WTC11 (cell line): ENCODE measurements at regions not wholly inside any gene's neighbourhood (a gene's known extent, or its start where the extent isn't known, plus 50 kb on each side); places are given as distances from the start of the nearest gene placed in this dataset.

Source experiments
- ATAC-seq: fragments of 200-7000 bp; cut with Tn5 transposase; 2 replicates; pipeline ENCODE4 v1.10.0; 2021; ENCODE audit warnings: mild to moderate bottlenecking, moderate library complexity
- CTCF ChIA-PET: fragments of 300-600 bp; sonication (Branson Sonifier 250); formaldehyde crosslinking; loops from one replicate; lab custom pipeline; 2021; ENCODE audit warnings: antibody characterized with exemption; lab: Charles Lee
- POLR2A ChIA-PET: fragments of 350-600 bp; sonication (Branson Sonifier 250); formaldehyde crosslinking; loops from one replicate; lab custom pipeline; 2021; ENCODE audit warnings: antibody characterized with exemption; lab: Charles Lee
- DNase-seq: peaks from one replicate; pipeline ENCODE4 v3.0.0; 2021; ENCODE audit warnings: low spot score
- H3K27ac Mint-ChIP-seq: 2 replicates; pipeline ENCODE4 v1.8.0; 2021; ENCODE audit warnings: mixed read lengths
- H3K27me3 Mint-ChIP-seq: 2 replicates; pipeline ENCODE4 v1.8.0; 2021; ENCODE audit warnings: low read depth, mild to moderate bottlenecking, moderate library complexity, mixed read lengths
- H3K36me3 Mint-ChIP-seq: 2 replicates; pipeline ENCODE4 v1.8.0; 2021; ENCODE audit warnings: mixed read lengths
- H3K4me1 Mint-ChIP-seq: 2 replicates; pipeline ENCODE4 v1.8.0; 2022; ENCODE audit warnings: mixed read lengths
- H3K4me3 Mint-ChIP-seq: 2 replicates; pipeline ENCODE4 v1.8.0; 2021; ENCODE audit warnings: mild to moderate bottlenecking, moderate library complexity, mixed read lengths
- H3K9me3 Mint-ChIP-seq: 2 replicates; pipeline ENCODE4 v1.8.0; 2021; ENCODE audit warnings: mixed read lengths
- AFF4 ChIP-seq: sonication (generic); formaldehyde crosslinking; IDR thresholded peaks from 2 replicates; pipeline ENCODE4 v1.8.1; 2023; ENCODE audit warnings: mild to moderate bottlenecking, missing genetic modification reagents, borderline replicate concordance
- ATF1 ChIP-seq: sonication (generic); formaldehyde crosslinking; IDR thresholded peaks from 2 replicates; pipeline ENCODE4 v1.8.1; 2023; ENCODE audit warnings: mild to moderate bottlenecking, moderate library complexity, missing genetic modification reagents
- ELF4 ChIP-seq: sonication (generic); formaldehyde crosslinking; IDR thresholded peaks from 2 replicates; pipeline ENCODE4 v1.8.1; 2022; ENCODE audit warnings: low read depth, mild to moderate bottlenecking, moderate library complexity, missing genetic modification reagents
- ESRRA ChIP-seq: sonication (generic); formaldehyde crosslinking; IDR thresholded peaks from 2 replicates; pipeline ENCODE4 v1.8.1; 2022; ENCODE audit warnings: mild to moderate bottlenecking, missing genetic modification reagents, borderline replicate concordance
- GABPB1 ChIP-seq: sonication (generic); formaldehyde crosslinking; IDR thresholded peaks from 2 replicates; pipeline ENCODE4 v1.8.1; 2023; ENCODE audit warnings: mild to moderate bottlenecking, missing genetic modification reagents
- GRHL2 ChIP-seq: fragments of 250-450 bp; sonication (Bioruptor Pico); IDR thresholded peaks from 2 replicates; pipeline ENCODE4 v1.8.0; 2022; ENCODE audit warnings: mild to moderate bottlenecking, moderate library complexity; ENCODE audit not compliant: insufficient replicate concordance, severe bottlenecking
- HMGA2 ChIP-seq: fragments of 250-450 bp; sonication (Bioruptor Pico); IDR thresholded peaks from 2 replicates; pipeline ENCODE4 v1.4.0; 2021; ENCODE audit warnings: mild to moderate bottlenecking, moderate library complexity
- NR2C2 ChIP-seq: sonication (generic); formaldehyde crosslinking; IDR thresholded peaks from 2 replicates; pipeline ENCODE4 v1.8.0; 2022; ENCODE audit warnings: mild to moderate bottlenecking, missing genetic modification reagents
- NR3C1 ChIP-seq: sonication (generic); formaldehyde crosslinking; conservative IDR thresholded peaks from 2 replicates; pipeline ENCODE4 v1.8.1; 2023; ENCODE audit warnings: low read depth, mild to moderate bottlenecking, missing genetic modification reagents
- OVOL2 ChIP-seq: fragments of 250-450 bp; sonication (Bioruptor Pico); IDR thresholded peaks from 2 replicates; pipeline ENCODE4 v1.9.0; 2021; ENCODE audit warnings: mild to moderate bottlenecking, borderline replicate concordance
- RORB ChIP-seq: fragments of 250-450 bp; sonication (Bioruptor Pico); IDR thresholded peaks from 2 replicates; pipeline ENCODE4 v1.9.0; 2021; ENCODE audit warnings: mild to moderate bottlenecking
- SOX15 ChIP-seq: fragments of 250-450 bp; sonication (Bioruptor Pico); IDR thresholded peaks from 2 replicates; pipeline ENCODE4 v1.9.0; 2021; ENCODE audit warnings: mild to moderate bottlenecking
- TEAD4 ChIP-seq: sonication (generic); formaldehyde crosslinking; IDR thresholded peaks from 2 replicates; pipeline ENCODE4 v1.8.0; 2022; ENCODE audit warnings: mild to moderate bottlenecking, missing genetic modification reagents
- TP53 ChIP-seq: sonication (generic); formaldehyde crosslinking; IDR thresholded peaks from 2 replicates; pipeline ENCODE4 v1.8.1; 2023; ENCODE audit warnings: mild to moderate bottlenecking, missing genetic modification reagents
- ZBTB43 ChIP-seq: sonication (generic); formaldehyde crosslinking; IDR thresholded peaks from 2 replicates; pipeline ENCODE4 v1.8.1; 2023; ENCODE audit warnings: mild to moderate bottlenecking, missing genetic modification reagents
- ZNF317 ChIP-seq: sonication (generic); formaldehyde crosslinking; IDR thresholded peaks from 2 replicates; pipeline ENCODE4 v1.8.1; 2023; ENCODE audit warnings: low read depth, mild to moderate bottlenecking, moderate library complexity, missing genetic modification reagents, borderline replicate concordance
- ZNF416 ChIP-seq: fragments of 250-450 bp; sonication (Bioruptor Pico); IDR thresholded peaks from 2 replicates; pipeline ENCODE4 v1.9.0; 2021; ENCODE audit warnings: mild to moderate bottlenecking, inconsistent platforms
- ZNF423 ChIP-seq: fragments of 250-450 bp; sonication (Bioruptor Pico); IDR thresholded peaks from 2 replicates; pipeline ENCODE4 v2.1.2; 2022; ENCODE audit warnings: mild to moderate bottlenecking, moderate library complexity
- TF ChIP-seq, protein P1 (sequence below): sonication (generic); formaldehyde crosslinking; IDR thresholded peaks from 2 replicates; pipeline ENCODE4 v1.8.1; 2022; ENCODE audit warnings: mild to moderate bottlenecking, missing genetic modification reagents, moderate library complexity, borderline replicate concordance
- TF ChIP-seq, protein P2 (sequence below): fragments of 250-450 bp; sonication (Bioruptor Pico); IDR thresholded peaks from 2 replicates; pipeline ENCODE4 v1.9.0; 2021; ENCODE audit warnings: moderate library complexity, mild to moderate bottlenecking, inconsistent platforms, borderline replicate concordance

DNA sequence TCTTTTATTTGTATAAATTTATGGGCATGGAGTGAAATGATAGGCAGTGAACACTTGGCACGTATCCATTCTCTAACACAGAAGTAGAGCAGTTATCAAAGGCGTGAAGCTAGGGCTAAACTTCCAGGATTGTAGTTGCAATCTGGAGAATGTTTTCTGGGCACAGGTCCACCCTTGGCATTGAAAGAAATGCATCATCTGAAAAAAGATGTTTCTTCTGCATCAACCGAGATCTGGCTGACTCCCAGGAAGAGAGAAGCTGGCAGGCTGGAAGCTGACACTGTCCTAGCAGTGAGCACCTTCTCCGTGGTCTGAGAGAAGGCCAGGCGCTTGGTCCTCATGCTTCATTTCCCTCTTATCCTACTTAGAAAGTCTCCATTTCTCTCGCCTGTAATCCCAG lies 600.0 kb downstream of the BRD1 start (continued):
- TF ChIP-seq, protein P1, sequence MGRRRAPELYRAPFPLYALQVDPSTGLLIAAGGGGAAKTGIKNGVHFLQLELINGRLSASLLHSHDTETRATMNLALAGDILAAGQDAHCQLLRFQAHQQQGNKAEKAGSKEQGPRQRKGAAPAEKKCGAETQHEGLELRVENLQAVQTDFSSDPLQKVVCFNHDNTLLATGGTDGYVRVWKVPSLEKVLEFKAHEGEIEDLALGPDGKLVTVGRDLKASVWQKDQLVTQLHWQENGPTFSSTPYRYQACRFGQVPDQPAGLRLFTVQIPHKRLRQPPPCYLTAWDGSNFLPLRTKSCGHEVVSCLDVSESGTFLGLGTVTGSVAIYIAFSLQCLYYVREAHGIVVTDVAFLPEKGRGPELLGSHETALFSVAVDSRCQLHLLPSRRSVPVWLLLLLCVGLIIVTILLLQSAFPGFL, result no peak
- TF ChIP-seq ZBTB43 (CRISPR knock-in tag) (no peak), TP53 (CRISPR knock-in tag) (no peak)
- TF ChIP-seq, protein P2, sequence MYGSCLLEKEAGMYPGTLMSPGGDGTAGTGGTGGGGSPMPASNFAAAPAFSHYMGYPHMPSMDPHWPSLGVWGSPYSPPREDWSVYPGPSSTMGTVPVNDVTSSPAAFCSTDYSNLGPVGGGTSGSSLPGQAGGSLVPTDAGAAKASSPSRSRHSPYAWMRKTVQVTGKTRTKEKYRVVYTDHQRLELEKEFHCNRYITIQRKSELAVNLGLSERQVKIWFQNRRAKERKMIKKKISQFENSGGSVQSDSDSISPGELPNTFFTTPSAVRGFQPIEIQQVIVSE (CRISPR knock-in tag), result no peak

GRCh38 chr22:49226096-49226495 lies 601.6 kb downstream of the BRD1 start:
- H3K4me3 Mint-ChIP-seq, result no peak overlapping the region
- POLR2A ChIA-PET, result no interaction called here
- TF ChIP-seq GRHL2 (CRISPR knock-in tag) (no peak), ZNF317 (CRISPR knock-in tag) (no peak), OVOL2 (no peak), GABPB1 (CRISPR knock-in tag) (no peak), NR3C1 (CRISPR knock-in tag) (no peak), TEAD4 (CRISPR knock-in tag) (no peak), AFF4 (CRISPR knock-in tag) (no peak), SOX15 (CRISPR knock-in tag) (no peak), ATF1 (CRISPR knock-in tag) (no peak), RORB (no peak), TP53 (CRISPR knock-in tag) (no peak), ZNF416 (CRISPR knock-in tag) (no peak), ZNF423 (CRISPR knock-in tag) (no peak), HMGA2 (no peak), NR2C2 (CRISPR knock-in tag) (no peak), ELF4 (CRISPR knock-in tag) (no peak), ESRRA (CRISPR knock-in tag) (no peak)
- TF ChIP-seq, protein P2 (CRISPR knock-in tag), result no peak
- TF ChIP-seq, all 79 proteins: peak for 0
- ATAC-seq, result no peak
- no peak overlapping the region for H3K27ac Mint-ChIP-seq
- no peaks in the 10 kb centered on the region for H3K4me1 Mint-ChIP-seq
- H3K9me3 Mint-ChIP-seq, result peaks cover 13% of the 10 kb centered on the region
- peaks cover 2% of the 10 kb centered on the region for H3K27me3 Mint-ChIP-seq
- H3K36me3 Mint-ChIP-seq, result no peaks in the 10 kb centered on the region
- DNase-seq, result no peak
- CTCF ChIA-PET, result no interaction called here
